A673 (cell line): ENCODE measurements at regions not wholly inside any gene's neighbourhood (a gene's known extent, or its start where the extent isn't known, plus 50 kb on each side); places are given as distances from the start of the nearest gene placed in this dataset.

Source experiments
- BruUV-seq: library from RNA; stranded (reverse); fragments of 400-500 nt; replicated peaks from 2 replicates; lab custom pipeline; 2021; lab: Mats Ljungman, UMichigan
- CTCF ChIA-PET: fragments of 300-600 bp; sonication (Branson Sonifier 250); formaldehyde crosslinking; loops from one replicate; lab custom pipeline; 2022; ENCODE audit warnings: antibody characterized with exemption; lab: Charles Lee
- POLR2A ChIA-PET: fragments of 300-600 bp; sonication (Branson Sonifier 250); formaldehyde crosslinking; loops from one replicate; lab custom pipeline; 2022; ENCODE audit warnings: antibody characterized with exemption; ENCODE audit not compliant: low non-redundant PET; lab: Charles Lee
- DNase-seq: peaks from one replicate; pipeline ENCODE4 v3.0.0-alpha.2; 2015; ENCODE audit warnings: low spot score
- H3K27ac ChIP-seq: fragments of 200-600 bp; sonication (generic); 2 replicates; pipeline ENCODE4 v1.5.1; 2016; ENCODE audit warnings: mixed run types, low read depth, mild to moderate bottlenecking, mixed read lengths, antibody characterized with exemption, low read length; ENCODE audit not compliant: poor library complexity, severe bottlenecking
- H3K27me3 ChIP-seq: fragments of 200-600 bp; sonication (generic); replicated peaks from 2 replicates; pipeline ENCODE4 v1.6.1; 2017; ENCODE audit warnings: mixed run types, low read depth, mild to moderate bottlenecking, mixed read lengths, antibody characterized with exemption, low read length; ENCODE audit not compliant: insufficient read depth, poor library complexity
- H3K36me3 ChIP-seq: fragments of 200-600 bp; sonication (generic); 2 replicates; pipeline ENCODE4 v1.6.1; 2016; ENCODE audit warnings: mixed run types, mild to moderate bottlenecking, mixed read lengths, antibody characterized with exemption, low read length; ENCODE audit not compliant: insufficient read depth, poor library complexity, severe bottlenecking
- H3K4me1 ChIP-seq: fragments of 200-600 bp; sonication (generic); 2 replicates; pipeline ENCODE4 v1.6.1; 2017; ENCODE audit warnings: mixed run types, mild to moderate bottlenecking, mixed read lengths, antibody characterized with exemption, low read length; ENCODE audit not compliant: insufficient read depth, poor library complexity, severe bottlenecking
- H3K4me3 ChIP-seq: fragments of 200-600 bp; sonication (generic); 2 replicates; pipeline ENCODE4 v1.5.1; 2016; ENCODE audit warnings: low read depth, mixed run types, mild to moderate bottlenecking, mixed read lengths, low read length; ENCODE audit not compliant: poor library complexity, severe bottlenecking
- H3K9me3 ChIP-seq: fragments of 200-600 bp; sonication (generic); 2 replicates; pipeline ENCODE4 v1.6.1; 2016; ENCODE audit warnings: mixed run types, low read depth, mild to moderate bottlenecking, mixed read lengths, antibody characterized with exemption, low read length; ENCODE audit not compliant: poor library complexity, severe bottlenecking
- EZH2 ChIP-seq: fragments of 200-600 bp; sonication (generic); IDR thresholded peaks from 2 replicates; pipeline ENCODE4 v1.6.1; 2017; ENCODE audit warnings: borderline replicate concordance, low read depth, mild to moderate bottlenecking, mixed read lengths, antibody characterized with exemption, low read length; ENCODE audit not compliant: poor library complexity, severe bottlenecking
- intact Hi-C: fragments of 100-400 bp; cut with micrococcal nuclease; formaldehyde crosslinking; loops from one replicate; pipeline ENCODE4 v1.10.0; 2022; ENCODE audit not compliant: unreplicated experiment
- TF ChIP-seq, protein P1 (sequence below): fragments of 300-800, 200-600 bp; sonication (generic); conservative IDR thresholded peaks from 2 replicates; pipeline ENCODE4 v1.5.1; 2017; ENCODE audit warnings: low read depth, mild to moderate bottlenecking, antibody characterized with exemption, low read length, moderate library complexity, mixed read lengths

DNA sequence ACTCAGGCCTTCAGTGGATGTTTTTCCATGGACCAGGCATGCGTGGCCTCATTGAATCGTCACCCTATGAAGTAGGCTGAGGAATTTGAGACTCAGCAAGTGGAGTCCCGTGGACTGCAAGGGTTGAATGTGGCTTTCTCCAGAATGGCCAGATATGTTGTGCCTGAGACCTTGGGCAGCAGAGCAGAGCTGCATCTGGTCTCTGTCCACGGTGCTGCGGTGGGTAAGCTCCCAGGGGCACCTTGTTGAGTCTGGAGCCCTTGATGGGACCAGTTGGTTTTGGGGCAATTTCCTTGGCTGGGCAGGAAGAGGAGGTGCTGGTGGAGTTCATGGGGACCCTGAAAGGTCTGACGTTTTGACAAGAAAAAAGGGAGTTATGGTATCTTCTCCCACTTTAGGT, 368.1 kb upstream of the EEF2KMT start:
- Histone ChIP-seq H3K4me3 (no peak overlapping the region), H3K9me3 (no peaks in the 10 kb centered on the region), H3K27me3 (peaks cover 23% of the 10 kb centered on the region), H3K36me3 (no peaks in the 10 kb centered on the region), H3K27ac (no peak overlapping the region), H3K4me1 (no peaks in the 10 kb centered on the region)
- TF ChIP-seq, protein P1, sequence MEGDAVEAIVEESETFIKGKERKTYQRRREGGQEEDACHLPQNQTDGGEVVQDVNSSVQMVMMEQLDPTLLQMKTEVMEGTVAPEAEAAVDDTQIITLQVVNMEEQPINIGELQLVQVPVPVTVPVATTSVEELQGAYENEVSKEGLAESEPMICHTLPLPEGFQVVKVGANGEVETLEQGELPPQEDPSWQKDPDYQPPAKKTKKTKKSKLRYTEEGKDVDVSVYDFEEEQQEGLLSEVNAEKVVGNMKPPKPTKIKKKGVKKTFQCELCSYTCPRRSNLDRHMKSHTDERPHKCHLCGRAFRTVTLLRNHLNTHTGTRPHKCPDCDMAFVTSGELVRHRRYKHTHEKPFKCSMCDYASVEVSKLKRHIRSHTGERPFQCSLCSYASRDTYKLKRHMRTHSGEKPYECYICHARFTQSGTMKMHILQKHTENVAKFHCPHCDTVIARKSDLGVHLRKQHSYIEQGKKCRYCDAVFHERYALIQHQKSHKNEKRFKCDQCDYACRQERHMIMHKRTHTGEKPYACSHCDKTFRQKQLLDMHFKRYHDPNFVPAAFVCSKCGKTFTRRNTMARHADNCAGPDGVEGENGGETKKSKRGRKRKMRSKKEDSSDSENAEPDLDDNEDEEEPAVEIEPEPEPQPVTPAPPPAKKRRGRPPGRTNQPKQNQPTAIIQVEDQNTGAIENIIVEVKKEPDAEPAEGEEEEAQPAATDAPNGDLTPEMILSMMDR, result no peak
- no peak for DNase-seq
- BruUV-seq, result no TSS peak
- CTCF ChIA-PET, result no interaction called here
- intact Hi-C loops, result no loop called here
- POLR2A ChIA-PET, result no interaction called here

DNA sequence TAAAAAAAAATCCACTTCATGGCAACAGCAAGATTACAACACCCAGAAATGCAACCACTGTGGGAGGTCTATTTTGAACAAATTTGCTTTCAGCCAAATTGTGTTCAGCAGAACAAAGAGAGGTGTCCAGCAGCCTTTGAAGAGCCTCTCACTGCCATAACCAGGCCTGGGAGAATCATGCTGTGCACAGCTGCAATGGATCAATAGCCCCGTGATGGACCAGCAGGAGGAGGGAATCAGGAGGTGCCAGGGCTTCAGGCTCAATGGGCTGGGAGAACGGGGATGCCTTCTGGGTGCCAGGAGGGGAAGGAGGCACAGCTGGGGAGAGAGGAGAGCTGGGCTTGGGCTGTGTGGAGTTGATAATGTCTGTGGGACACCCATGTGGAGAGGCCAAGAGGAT, 366.2 kb upstream of the EEF2KMT start:
- H3K27me3 ChIP-seq, result peaks cover 42% of the 10 kb centered on the region
- no peaks in the 10 kb centered on the region for H3K4me1 ChIP-seq
- no peaks in the 10 kb centered on the region for H3K36me3 ChIP-seq
- POLR2A ChIA-PET, result no interaction called here
- no peak for DNase-seq
- intact Hi-C loops, result no loop called here
- no peak overlapping the region for H3K27ac ChIP-seq
- H3K9me3 ChIP-seq, result no peaks in the 10 kb centered on the region
- no TSS peak for BruUV-seq
- TF ChIP-seq EZH2, result no peak
- TF ChIP-seq, protein P1, result no peak
- no peak overlapping the region for H3K4me3 ChIP-seq
- CTCF ChIA-PET, result no interaction called here

GRCh38 chr16:5461574-5461973, 364.0 kb upstream of the EEF2KMT start:
- Histone ChIP-seq H3K9me3 (no peaks in the 10 kb centered on the region), H3K27me3 (peaks cover 47% of the 10 kb centered on the region), H3K4me1 (no peaks in the 10 kb centered on the region), H3K36me3 (no peaks in the 10 kb centered on the region), H3K4me3 (no peak overlapping the region), H3K27ac (no peak overlapping the region)
- POLR2A ChIA-PET, result no interaction called here
- intact Hi-C loops, result no loop called here
- no TSS peak for BruUV-seq
- DNase-seq, result no peak
- TF ChIP-seq EZH2, result no peak
- TF ChIP-seq, protein P1, result no peak
- CTCF ChIA-PET, result no interaction called here
